Body of pancreas (tissue), 4 donors: ENCODE measurements at regions not wholly inside any gene's neighbourhood (a gene's known extent, or its start where the extent isn't known, plus 50 kb on each side); places are given as distances from the start of the nearest gene placed in this dataset.
A peak's percentile ranks its signal among the peaks of the same experiment; 100 is the strongest.
"Not testable (repeated sequence)": the region's sequence is repeated elsewhere in the genome, so short reads cannot be mapped to it uniquely, and the experiment has no call there.

Experiments used
- ATAC-seq: fragments of 150-250 bp; one replicate; pipeline ENCODE4 v1.9.1; 2016
- DNase-seq, 4 donors: peaks; one replicate each; pipeline ENCODE4 v3.0.0-alpha.2; 2019
- H3K27ac ChIP-seq, 4 donors: fragments of 200-600 bp; sonication (generic); 1 replicate in 3 of 4; 2 replicates in 1 of 4; pipeline versions ENCODE4 v1.5.1 to v1.6.1; 2016 to 2019; ENCODE audit warnings: mild to moderate bottlenecking in 1 of 4, mixed read lengths in 1 of 4, moderate library complexity in 1 of 4
- H3K27me3 ChIP-seq, 2 donors: fragments of 200-600 bp; sonication (generic); one replicate each; pipeline ENCODE4 v1.6.0; 2016; ENCODE audit warnings: mild to moderate bottlenecking in 1 of 2
- H3K36me3 ChIP-seq, 2 donors: fragments of 200-600 bp; sonication (generic); replicated peaks in 1 of 2; 2 replicates each; pipeline ENCODE4 v1.5.1; 2016; ENCODE audit warnings: low read depth in 2 of 2; ENCODE audit not compliant: insufficient read depth in 1 of 2
- H3K4me1 ChIP-seq: fragments of 200-600 bp; sonication (generic); one replicate; pipeline ENCODE4 v1.6.0; 2016
- H3K4me3 ChIP-seq, 2 donors: fragments of 200-600 bp; sonication (generic); 1 replicate in 1 of 2; 2 replicates in 1 of 2; pipeline ENCODE4 v1.5.1; 2016 to 2019
- H3K9me3 ChIP-seq, 3 donors: fragments of 200-600 bp; sonication (generic); 1 replicate in 2 of 3; 2 replicates in 1 of 3; pipeline ENCODE4 v1.5.1; 2016
- CTCF ChIP-seq, 7 experiments: fragments of 450-650 bp in 4 of 7; fragments of 200-600 bp in 3 of 7; sonication (generic) in 3 of 7; IDR thresholded peaks; one replicate each; pipeline ENCODE4 v1.5.1; 2016 to 2019; ENCODE audit warnings: antibody characterized with exemption in 7 of 7
- POLR2A ChIP-seq, 3 donors: fragments of 450-650 bp; IDR thresholded peaks; one replicate each; pipeline ENCODE4 v1.6.1; 2016; ENCODE audit warnings: antibody characterized with exemption in 3 of 3, mild to moderate bottlenecking in 2 of 3
- WGBS, 2 donors: methylation state at CpG; one replicate each; pipeline ENCODE4 v1.1.5; 2017; 5-methylcytosine and 5-hydroxymethylcytosine counted together
- intact Hi-C: fragments of 100-400 bp; cut with DNase I; formaldehyde crosslinking; loops from one replicate; pipeline ENCODE4 v1.15.1; 2023

DNA sequence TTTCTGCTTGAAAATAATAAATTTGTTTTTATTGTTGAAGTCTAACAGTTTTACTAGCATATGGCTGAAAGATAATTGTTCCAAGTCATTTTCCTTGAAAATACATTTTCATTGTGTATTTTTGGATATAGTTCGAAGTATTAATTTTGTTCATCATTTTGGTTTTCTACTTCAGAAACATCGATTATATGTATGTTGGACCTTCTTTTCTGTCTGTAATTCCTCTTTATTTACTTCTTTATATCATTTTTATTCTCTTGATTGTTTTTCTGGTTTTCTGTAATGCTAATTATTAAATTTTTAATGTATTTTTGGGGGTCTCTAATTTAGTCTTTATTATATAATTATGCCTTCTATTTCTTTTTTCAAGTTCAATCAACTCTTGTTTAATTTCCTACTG lies 407.1 kb upstream of the FRG1 start:
- Histone ChIP-seq H3K27me3 (no peaks in the 10 kb centered on the region), H3K27ac (no peak overlapping the region), H3K4me1 (no peaks in the 10 kb centered on the region), H3K4me3 (no peak overlapping the region), H3K36me3 (no peaks in the 10 kb centered on the region), H3K9me3 (peaks cover 0 to 29% (median 0%) of the 10 kb centered on the region in 3 donors)
- 84 to 89% methylated on average over 2 of the region's 2 CpGs for WGBS, 2 donors
- intact Hi-C loops, result no loop called here
- ATAC-seq (no peak), DNase-seq (no peak)
- no peak for TF ChIP-seq POLR2A (IDR thresholded peaks at IDR 0.05)
- TF ChIP-seq CTCF (IDR thresholded peaks at IDR 0.05), result no peak

DNA sequence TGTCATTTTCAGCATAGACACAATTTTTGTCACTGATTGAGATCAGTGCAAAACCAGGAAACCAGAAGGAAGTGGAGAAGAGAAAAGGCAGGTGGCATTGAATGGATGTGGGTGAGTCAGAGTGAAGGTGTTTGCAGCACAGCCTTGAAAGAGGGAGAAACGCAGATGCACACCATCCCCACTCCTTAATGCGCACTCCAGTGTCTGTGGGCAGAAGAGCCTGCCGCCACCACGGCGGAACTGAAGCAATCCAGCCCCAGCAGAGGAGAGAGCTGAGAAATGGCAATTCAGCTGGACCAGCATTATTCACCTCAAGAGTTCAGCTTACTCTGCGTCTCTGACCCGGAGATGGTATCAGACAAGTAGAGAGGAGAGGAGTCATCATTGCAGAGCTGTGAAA lies 393.1 kb upstream of the FRG1 start:
- H3K4me3 ChIP-seq, result no peak overlapping the region
- TF ChIP-seq CTCF (IDR thresholded peaks at IDR 0.05), result no peak
- TF ChIP-seq POLR2A (IDR thresholded peaks at IDR 0.05), result no peak
- peaks cover 0 to 5% of the 10 kb centered on the region in 2 donors for H3K27me3 ChIP-seq
- DNase-seq (no peak), ATAC-seq (no peak)
- no peak overlapping the region for H3K27ac ChIP-seq
- intact Hi-C loops, result no loop called here
- WGBS, 2 donors, result 70% methylated on average over 7 of the region's 7 CpGs
- no peaks in the 10 kb centered on the region for H3K36me3 ChIP-seq
- no peaks in the 10 kb centered on the region for H3K4me1 ChIP-seq
- no peaks in the 10 kb centered on the region for H3K9me3 ChIP-seq

- H3K4me3 ChIP-seq, result no peak overlapping the region
- intact Hi-C loops, result no loop called here
- H3K27ac ChIP-seq, result no peak overlapping the region
- no peaks in the 10 kb centered on the region for H3K4me1 ChIP-seq
- H3K36me3 ChIP-seq, result no peaks in the 10 kb centered on the region
- ATAC-seq, result no peak
- no peak for DNase-seq
- no peaks in the 10 kb centered on the region for H3K9me3 ChIP-seq
- H3K27me3 ChIP-seq, result peaks cover 0 to 5% of the 10 kb centered on the region in 2 donors
- 34 to 39% methylated on average over 6 of the region's 6 CpGs for WGBS, 2 donors
- TF ChIP-seq POLR2A (IDR thresholded peaks at IDR 0.05) (no peak), CTCF (IDR thresholded peaks at IDR 0.05) (no peak)
Observed at GRCh38 chr4:189548484-189549125, 392.1 kb upstream of the FRG1 start.

DNA sequence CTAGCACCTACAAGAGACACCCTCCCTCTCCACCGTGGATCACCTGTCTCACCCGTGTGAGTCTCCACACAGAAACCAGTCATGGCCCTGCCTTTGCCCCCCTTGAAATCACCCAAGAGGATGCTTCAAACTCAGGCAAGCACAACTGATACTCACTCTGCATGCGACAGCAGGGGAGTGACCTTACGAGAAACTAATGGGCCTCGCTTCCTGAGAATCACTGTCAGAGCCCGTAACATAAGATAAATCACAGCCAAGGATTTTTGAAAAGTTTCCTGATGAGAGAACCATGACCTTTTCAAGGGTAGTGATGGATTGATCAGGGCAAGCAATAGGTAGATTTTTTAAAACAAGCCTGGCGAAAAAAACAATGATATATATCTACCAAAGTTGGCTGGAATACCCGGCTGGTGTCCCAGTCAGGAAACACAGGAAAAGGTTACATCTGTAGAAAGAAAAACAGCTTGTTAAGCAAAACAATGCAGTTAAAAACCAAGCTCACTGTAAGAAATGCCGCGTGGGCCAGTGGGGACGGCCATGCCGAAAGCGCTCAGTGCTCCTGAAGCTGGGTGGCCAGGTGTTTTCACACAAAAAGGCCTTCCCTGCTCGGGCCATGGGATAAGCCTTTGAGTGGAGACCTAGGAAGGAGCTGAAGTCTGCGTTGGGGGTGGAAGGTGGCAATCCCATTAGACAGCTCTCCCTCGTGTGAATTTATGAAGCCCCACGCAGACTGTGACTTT lies 388.6 kb upstream of the FRG1 start:
- ATAC-seq, H3K4me3 ChIP-seq, H3K36me3 ChIP-seq, H3K9me3 ChIP-seq, DNase-seq, intact Hi-C loops, H3K4me1 ChIP-seq, H3K27ac ChIP-seq, H3K27me3 ChIP-seq: not testable (repeated sequence)
- WGBS, 2 donors, result 75 to 78% methylated on average over 17 of the region's 17 CpGs

- H3K4me1 ChIP-seq, H3K9me3 ChIP-seq, H3K27ac ChIP-seq, DNase-seq, intact Hi-C loops, H3K27me3 ChIP-seq, H3K4me3 ChIP-seq, ATAC-seq, H3K36me3 ChIP-seq: not testable (repeated sequence)
- 61 to 62% methylated on average over 8 of the region's 8 CpGs for WGBS, 2 donors
Observed at GRCh38 chr4:189560605-189561004, 380.1 kb upstream of the FRG1 start.

DNA sequence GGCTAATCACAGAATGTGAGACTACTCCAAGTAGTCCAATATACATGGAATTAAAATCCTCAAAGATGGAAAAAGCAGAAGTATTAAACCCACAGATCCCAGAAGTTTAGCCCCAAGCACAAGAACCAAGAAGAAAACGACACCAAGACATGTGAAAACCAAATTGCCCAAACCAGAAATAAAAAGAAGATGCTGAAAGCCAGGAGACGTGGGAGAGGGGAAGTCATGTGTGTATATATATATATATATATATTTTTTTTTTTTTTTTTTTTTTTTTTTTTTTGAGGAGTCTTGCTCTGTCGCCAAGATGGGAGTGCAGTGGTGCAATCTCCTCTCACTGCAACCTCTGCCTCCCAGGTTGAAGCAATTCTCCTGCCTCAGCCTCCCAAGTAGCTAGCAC lies 376.9 kb upstream of the FRG1 start:
- not testable (repeated sequence) for DNase-seq, H3K36me3 ChIP-seq, H3K9me3 ChIP-seq

DNA sequence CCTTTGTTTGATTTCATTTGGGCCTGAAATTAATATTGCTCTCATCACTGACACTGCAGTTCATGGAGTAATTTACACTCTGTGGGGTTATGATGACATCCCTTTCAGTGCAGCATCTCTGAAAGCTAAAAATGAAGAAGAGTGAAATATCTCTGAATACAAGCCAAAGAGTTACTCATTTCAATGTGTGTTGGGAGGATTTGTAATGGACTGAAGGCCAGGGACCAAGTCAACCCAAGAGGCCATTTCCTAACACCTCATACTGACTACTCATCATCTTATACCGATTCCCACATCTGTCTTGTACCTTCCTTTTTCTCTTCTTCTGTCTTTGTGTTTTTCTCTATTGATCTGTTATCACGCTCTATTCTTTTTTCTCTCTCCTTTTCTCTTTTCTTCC lies 374.4 kb upstream of the FRG1 start:
- H3K4me1 ChIP-seq, intact Hi-C loops, ATAC-seq, H3K36me3 ChIP-seq, H3K4me3 ChIP-seq, DNase-seq, H3K27ac ChIP-seq, H3K9me3 ChIP-seq, H3K27me3 ChIP-seq: not testable (repeated sequence)
- WGBS, 2 donors, result 64 to 74% methylated on average over 2 of the region's 2 CpGs

More for the DNA sequence above, 376.9 kb upstream of the FRG1 start:
- H3K4me1 ChIP-seq, H3K27me3 ChIP-seq, H3K27ac ChIP-seq, H3K4me3 ChIP-seq, ATAC-seq, intact Hi-C loops: not testable (repeated sequence)
- WGBS, 2 donors, result 37 to 45% methylated on average over 2 to 3 of the region's 3 CpGs

DNA sequence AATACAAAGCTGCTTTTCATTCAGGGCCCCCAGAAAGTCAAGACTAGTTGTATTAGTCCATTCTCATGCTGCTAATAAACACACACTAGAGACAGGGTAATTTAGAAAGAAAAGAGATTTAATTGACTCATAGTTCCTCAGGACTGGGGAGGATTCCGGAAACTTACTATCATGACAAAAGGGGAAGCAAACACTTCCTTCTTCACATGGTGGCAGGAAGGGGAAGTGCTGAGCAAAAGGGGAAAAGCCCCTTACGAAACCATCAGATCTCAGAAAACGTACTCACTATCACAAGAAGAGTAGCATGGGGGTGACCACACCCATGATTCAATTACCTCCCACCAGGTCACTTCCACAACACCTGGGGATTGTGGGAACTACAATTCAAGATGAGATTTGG lies 373.8 kb upstream of the FRG1 start:
- H3K27me3 ChIP-seq, H3K4me1 ChIP-seq, H3K4me3 ChIP-seq, ATAC-seq, H3K27ac ChIP-seq, H3K9me3 ChIP-seq, intact Hi-C loops, H3K36me3 ChIP-seq: not testable (repeated sequence)
- 62 to 67% methylated on average over 3 of the region's 3 CpGs for WGBS, 2 donors
- peak in 1 of 4 donors; percentile 29 for DNase-seq

GRCh38 chr4:189579645-189580044 lies 361.0 kb upstream of the FRG1 start:
- H3K4me3 ChIP-seq, H3K27me3 ChIP-seq, H3K9me3 ChIP-seq, ATAC-seq, DNase-seq, H3K36me3 ChIP-seq, intact Hi-C loops, H3K4me1 ChIP-seq, H3K27ac ChIP-seq: not testable (repeated sequence)
- 68 to 72% methylated on average over 3 of the region's 3 CpGs for WGBS, 2 donors
